PC-3 (cell line): ENCODE measurements at regions not wholly inside any gene's neighbourhood (a gene's known extent, or its start where the extent isn't known, plus 50 kb on each side); places are given as distances from the start of the nearest gene placed in this dataset.
"Not testable (repeated sequence)": the region's sequence is repeated elsewhere in the genome, so short reads cannot be mapped to it uniquely, and the experiment has no call there.

Experiments
- ATAC-seq: fragments of 200-7000 bp; cut with Tn5 transposase; 2 replicates; pipeline ENCODE4 v1.9.1; 2020; ENCODE audit warnings: mild to moderate bottlenecking, moderate library complexity
- BruUV-seq: library from RNA; stranded (reverse); fragments of 400-500 nt; replicated peaks from 2 replicates; lab custom pipeline; 2021; lab: Mats Ljungman, UMichigan
- CTCF ChIA-PET: fragments of 300-600 bp; sonication (Branson Sonifier 250); formaldehyde crosslinking; loops from one replicate; lab custom pipeline; 2022; ENCODE audit warnings: antibody characterized with exemption; lab: Charles Lee
- POLR2A ChIA-PET: fragments of 300-600 bp; sonication (Branson Sonifier 250); formaldehyde crosslinking; loops from one replicate; lab custom pipeline; 2022; ENCODE audit warnings: antibody characterized with exemption; ENCODE audit not compliant: unreplicated experiment; lab: Charles Lee
- DNase-seq: peaks from one replicate; pipeline ENCODE4 v3.0.0-alpha.2; 2015
- H2AFZ ChIP-seq: fragments of 300-600 bp; sonication (generic); 2 replicates; pipeline ENCODE4 v1.6.0; 2016; ENCODE audit warnings: antibody characterized with exemption, low read length
- H3F3A ChIP-seq: fragments of 300-600 bp; sonication (generic); one replicate; pipeline ENCODE4 v1.6.0; 2017; ENCODE audit warnings: antibody characterized with exemption, low read length, control low read depth, mild to moderate bottlenecking; ENCODE audit not compliant: unreplicated experiment
- H3K27ac ChIP-seq: fragments of 300-600 bp; sonication (generic); 2 replicates; pipeline ENCODE4 v1.5.1; 2016; ENCODE audit warnings: mild to moderate bottlenecking, low read length
- H3K27me3 ChIP-seq: fragments of 300-600 bp; sonication (generic); 2 replicates; pipeline ENCODE4 v1.6.1; 2016; ENCODE audit warnings: low read length, mixed read lengths
- H3K36me3 ChIP-seq: fragments of 300-600 bp; sonication (generic); 2 replicates; pipeline ENCODE4 v1.6.1; 2016; ENCODE audit warnings: low read depth, mixed run types, low read length, mixed read lengths
- H3K4me1 ChIP-seq: fragments of 300-600 bp; sonication (generic); 2 replicates; pipeline ENCODE4 v1.5.1; 2016; ENCODE audit warnings: low read length; ENCODE audit not compliant: insufficient read depth
- H3K4me2 ChIP-seq: fragments of 300-600 bp; sonication (generic); 2 replicates; pipeline ENCODE4 v1.6.0; 2016; ENCODE audit warnings: low read length
- H3K4me3 ChIP-seq: fragments of 300-600 bp; sonication (generic); 2 replicates; pipeline ENCODE4 v1.5.1; 2016; ENCODE audit warnings: mild to moderate bottlenecking, low read length, mixed read lengths
- H3K79me2 ChIP-seq: fragments of 300-600 bp; sonication (generic); 2 replicates; pipeline ENCODE4 v1.6.1; 2017; ENCODE audit warnings: low read length, mixed read lengths
- H3K9ac ChIP-seq: fragments of 300-600 bp; sonication (generic); 2 replicates; pipeline ENCODE4 v1.6.0; 2016; ENCODE audit warnings: mild to moderate bottlenecking, low read length
- H3K9me2 ChIP-seq: fragments of 300-600 bp; sonication (generic); replicated peaks from 2 replicates; pipeline ENCODE4 v1.6.1; 2016; ENCODE audit warnings: mixed run types, low read length, mixed read lengths
- H3K9me3 ChIP-seq: fragments of 300-600 bp; sonication (generic); 2 replicates; pipeline ENCODE4 v1.6.1; 2016; ENCODE audit warnings: low read length, mixed read lengths
- H4K20me1 ChIP-seq: fragments of 300-600 bp; sonication (generic); 2 replicates; pipeline ENCODE4 v1.6.1; 2016; ENCODE audit warnings: low read length, mixed read lengths
- EZH2 ChIP-seq: fragments of 300-600 bp; sonication (generic); IDR thresholded peaks from one replicate; pipeline ENCODE4 v1.6.1; 2017; ENCODE audit warnings: antibody characterized with exemption, mild to moderate bottlenecking, low read length; ENCODE audit not compliant: unreplicated experiment
- EZH2phosphoT487 ChIP-seq: fragments of 300-600 bp; sonication (generic); IDR thresholded peaks from 2 replicates; pipeline ENCODE4 v1.6.1; 2018; ENCODE audit warnings: mild to moderate bottlenecking, antibody characterized with exemption, low read length, borderline replicate concordance
- intact Hi-C: fragments of 100-400 bp; cut with micrococcal nuclease; formaldehyde crosslinking; loops from 2 replicates; pipeline ENCODE4 v1.9.0; 2023
- TF ChIP-seq, protein P1 (sequence below): fragments of 300-600 bp; sonication (generic); conservative IDR thresholded peaks from 2 replicates; pipeline ENCODE4 v1.5.1; 2017; ENCODE audit warnings: antibody characterized with exemption, low read depth, mild to moderate bottlenecking, low read length

DNA sequence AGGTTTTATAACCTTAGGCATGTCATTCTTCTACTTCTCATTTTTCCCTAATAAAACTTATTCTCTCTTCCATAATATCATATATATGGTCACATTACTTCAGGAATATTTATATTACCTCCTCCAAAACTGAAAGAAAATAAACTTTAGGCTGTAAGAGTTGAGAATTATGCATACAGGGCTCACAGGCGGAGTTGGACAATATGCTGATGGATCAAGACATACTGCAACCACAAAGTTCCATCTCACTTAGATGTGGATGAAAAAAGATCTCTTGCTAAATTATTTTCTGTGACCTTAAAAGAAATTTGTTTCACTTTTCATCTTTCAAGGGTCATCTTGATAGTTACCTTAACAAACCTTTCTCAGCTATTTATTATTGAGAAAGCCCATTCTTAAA is 152.6 kb upstream of the PDE4B start:
- ATAC-seq = no peak
- CTCF ChIA-PET = no interaction called here
- H3K9me2 ChIP-seq = no peaks in the 10 kb centered on the region
- no peak overlapping the region for H3K4me2 ChIP-seq
- no peaks in the 10 kb centered on the region for H3K79me2 ChIP-seq
- H3K4me1 ChIP-seq = no peaks in the 10 kb centered on the region
- TF ChIP-seq EZH2phosphoT487 = no peak
- TF ChIP-seq EZH2 = no peak
- TF ChIP-seq, protein P1, sequence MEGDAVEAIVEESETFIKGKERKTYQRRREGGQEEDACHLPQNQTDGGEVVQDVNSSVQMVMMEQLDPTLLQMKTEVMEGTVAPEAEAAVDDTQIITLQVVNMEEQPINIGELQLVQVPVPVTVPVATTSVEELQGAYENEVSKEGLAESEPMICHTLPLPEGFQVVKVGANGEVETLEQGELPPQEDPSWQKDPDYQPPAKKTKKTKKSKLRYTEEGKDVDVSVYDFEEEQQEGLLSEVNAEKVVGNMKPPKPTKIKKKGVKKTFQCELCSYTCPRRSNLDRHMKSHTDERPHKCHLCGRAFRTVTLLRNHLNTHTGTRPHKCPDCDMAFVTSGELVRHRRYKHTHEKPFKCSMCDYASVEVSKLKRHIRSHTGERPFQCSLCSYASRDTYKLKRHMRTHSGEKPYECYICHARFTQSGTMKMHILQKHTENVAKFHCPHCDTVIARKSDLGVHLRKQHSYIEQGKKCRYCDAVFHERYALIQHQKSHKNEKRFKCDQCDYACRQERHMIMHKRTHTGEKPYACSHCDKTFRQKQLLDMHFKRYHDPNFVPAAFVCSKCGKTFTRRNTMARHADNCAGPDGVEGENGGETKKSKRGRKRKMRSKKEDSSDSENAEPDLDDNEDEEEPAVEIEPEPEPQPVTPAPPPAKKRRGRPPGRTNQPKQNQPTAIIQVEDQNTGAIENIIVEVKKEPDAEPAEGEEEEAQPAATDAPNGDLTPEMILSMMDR = no peak
- H2AFZ ChIP-seq = no peak overlapping the region
- no peak for DNase-seq
- POLR2A ChIA-PET = no interaction called here
- no peaks in the 10 kb centered on the region for H3K9me3 ChIP-seq
- no peak overlapping the region for H3K9ac ChIP-seq
- no peaks in the 10 kb centered on the region for H3K36me3 ChIP-seq
- 0 out of 2 replicates have a peak, but pooled peaks cover 3% of the 10 kb centered on the region for H4K20me1 ChIP-seq
- no peak overlapping the region for H3K4me3 ChIP-seq
- H3F3A ChIP-seq = no peaks in the 10 kb centered on the region
- intact Hi-C loops = no loop called here
- H3K27me3 ChIP-seq = peaks cover 80% of the 10 kb centered on the region
- no TSS peak for BruUV-seq
- H3K27ac ChIP-seq = no peak overlapping the region

DNA sequence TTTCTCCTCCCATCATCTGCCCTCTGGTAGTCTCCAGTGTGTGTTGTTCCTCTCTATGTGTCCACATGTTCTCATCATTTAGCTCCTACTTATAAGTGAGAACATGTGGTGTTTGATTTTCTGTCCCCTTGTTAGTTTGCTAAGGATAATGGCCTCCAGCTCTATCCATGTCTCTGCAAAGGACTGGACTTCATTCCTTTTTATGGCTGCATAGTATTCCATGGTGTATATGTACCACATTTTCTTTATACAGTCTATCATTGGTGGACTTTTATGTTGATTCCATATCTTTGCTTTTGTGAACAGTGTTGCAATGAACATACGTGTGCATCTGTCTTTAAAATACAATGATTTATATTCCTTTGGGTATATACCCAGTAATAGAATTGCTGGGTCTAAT is 143.5 kb upstream of the PDE4B start:
- H3K9me3 ChIP-seq, intact Hi-C loops, H3F3A ChIP-seq, H4K20me1 ChIP-seq, CTCF ChIA-PET, ATAC-seq, H3K27ac ChIP-seq, DNase-seq, H3K9me2 ChIP-seq, POLR2A ChIA-PET, H3K79me2 ChIP-seq, H3K4me1 ChIP-seq, H3K4me2 ChIP-seq, H3K36me3 ChIP-seq, H3K9ac ChIP-seq, H2AFZ ChIP-seq, H3K4me3 ChIP-seq, BruUV-seq: not testable (repeated sequence)
- peaks cover 18% of the 10 kb centered on the region for H3K27me3 ChIP-seq

DNA sequence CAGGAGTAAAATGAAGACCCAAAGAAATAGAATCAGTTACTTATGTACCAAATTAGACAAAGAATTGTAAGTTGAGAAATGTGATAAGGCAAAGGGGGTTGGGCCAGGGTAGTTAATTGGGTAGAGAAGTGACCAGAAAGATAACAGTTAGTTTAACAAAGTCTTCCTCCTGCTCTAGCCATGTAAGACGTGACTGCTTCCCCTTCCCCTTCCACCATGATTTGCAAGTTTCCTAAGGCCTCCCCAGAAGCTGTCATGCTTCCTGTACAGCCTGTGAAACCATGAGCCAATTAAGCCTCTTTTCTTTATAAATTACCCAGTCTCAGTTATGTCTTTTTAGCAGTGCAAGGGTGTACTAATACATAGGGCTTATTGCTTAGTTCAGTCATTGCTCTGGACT is 142.0 kb upstream of the PDE4B start:
- H3K27me3 ChIP-seq = peaks cover 18% of the 10 kb centered on the region
- no peak overlapping the region for H2AFZ ChIP-seq
- no peaks in the 10 kb centered on the region for H3F3A ChIP-seq
- no peaks in the 10 kb centered on the region for H3K36me3 ChIP-seq
- no peaks in the 10 kb centered on the region for H4K20me1 ChIP-seq
- no peaks in the 10 kb centered on the region for H3K9me3 ChIP-seq
- H3K79me2 ChIP-seq = no peaks in the 10 kb centered on the region
- H3K27ac ChIP-seq = no peak overlapping the region
- no peaks in the 10 kb centered on the region for H3K9me2 ChIP-seq
- no TSS peak for BruUV-seq
- H3K4me2 ChIP-seq = no peak overlapping the region
- DNase-seq = no peak
- TF ChIP-seq EZH2 (no peak), EZH2phosphoT487 (no peak)
- TF ChIP-seq, protein P1 = no peak
- ATAC-seq = no peak
- H3K9ac ChIP-seq = no peak overlapping the region
- POLR2A ChIA-PET = no interaction called here
- CTCF ChIA-PET = no interaction called here
- H3K4me3 ChIP-seq = no peak overlapping the region
- no peaks in the 10 kb centered on the region for H3K4me1 ChIP-seq
- intact Hi-C loops = no loop called here

DNA sequence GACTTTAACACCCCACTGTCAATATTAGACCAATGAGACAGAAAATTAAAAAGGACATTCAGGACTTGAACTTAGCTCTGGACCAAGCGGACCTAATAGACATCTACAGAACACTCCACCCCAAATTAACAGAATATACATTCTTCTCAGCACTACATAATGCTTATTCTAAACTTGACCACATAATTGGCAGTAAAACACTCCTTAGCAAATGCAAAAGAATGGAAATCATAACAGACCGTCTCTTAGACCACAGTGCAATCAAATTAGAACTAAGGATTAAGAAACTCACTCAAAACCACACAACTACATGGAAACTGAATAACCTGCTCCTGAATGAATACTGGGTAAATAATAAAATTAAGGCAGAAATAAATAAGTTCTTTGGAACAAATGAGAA is 138.2 kb upstream of the PDE4B start:
- DNase-seq, H3K9me2 ChIP-seq, H3K4me2 ChIP-seq, H4K20me1 ChIP-seq, H3F3A ChIP-seq, POLR2A ChIA-PET, H3K4me1 ChIP-seq, H3K9ac ChIP-seq, BruUV-seq, ATAC-seq, CTCF ChIA-PET, H3K27ac ChIP-seq, H2AFZ ChIP-seq, H3K79me2 ChIP-seq, intact Hi-C loops, H3K36me3 ChIP-seq, H3K9me3 ChIP-seq, H3K4me3 ChIP-seq: not testable (repeated sequence)
- H3K27me3 ChIP-seq = peaks cover 24% of the 10 kb centered on the region

DNA sequence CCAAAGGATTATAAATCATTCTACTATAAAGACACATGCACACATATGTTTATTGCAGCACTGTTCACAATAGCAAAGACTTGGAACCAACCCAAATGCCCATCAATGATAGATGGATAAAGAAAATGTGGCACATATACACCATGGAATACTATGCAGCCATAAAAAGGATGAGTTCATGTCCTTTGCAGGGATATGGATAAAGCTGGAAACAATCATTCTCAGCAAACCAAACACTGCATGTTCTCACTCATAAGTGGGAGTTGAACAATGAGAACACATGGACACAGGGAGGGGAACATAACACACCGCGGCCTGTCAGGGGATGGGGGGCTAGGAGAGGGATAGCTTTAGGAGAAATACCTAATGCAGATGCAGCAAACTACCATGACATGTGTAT is 135.1 kb upstream of the PDE4B start:
- intact Hi-C loops, CTCF ChIA-PET, ATAC-seq: not testable (repeated sequence)

More for the DNA sequence above, 135.1 kb upstream of the PDE4B start:
- POLR2A ChIA-PET, H3F3A ChIP-seq, H3K36me3 ChIP-seq, H3K9ac ChIP-seq, H3K79me2 ChIP-seq, DNase-seq, H3K27ac ChIP-seq, H3K9me2 ChIP-seq, BruUV-seq, H4K20me1 ChIP-seq, H3K4me3 ChIP-seq, H2AFZ ChIP-seq, H3K4me1 ChIP-seq, H3K9me3 ChIP-seq, H3K4me2 ChIP-seq: not testable (repeated sequence)
- peaks cover 42% of the 10 kb centered on the region for H3K27me3 ChIP-seq
